ENCODE measurements at regions not wholly inside any gene's neighbourhood (a gene's known extent, or its start where the extent isn't known, plus 50 kb on each side); places are given as distances from the start of the nearest gene placed in this dataset.

- TF ChIP-seq CTCF (IDR thresholded peaks at IDR 0.05) (no peak), EZH2 (IDR thresholded peaks at IDR 0.05) (no peak), EZH2phosphoT487 (IDR thresholded peaks at IDR 0.05) (no peak)
These were observed 146.6 kb upstream of the TBL1X start for GRCh38 chrX:9318213-9318612.

All from neural progenitor cell (in vitro differentiated cells).